Fibroblast of mammary gland (primary cell): ENCODE measurements at regions not wholly inside any gene's neighbourhood (a gene's known extent, or its start where the extent isn't known, plus 50 kb on each side); places are given as distances from the start of the nearest gene placed in this dataset.
A peak's percentile ranks its signal among the peaks of the same experiment; 100 is the strongest.
"Not testable (repeated sequence)": the region's sequence is repeated elsewhere in the genome, so short reads cannot be mapped to it uniquely, and the experiment has no call there.

Experiments
- DNase-seq: peaks from one replicate; pipeline ENCODE4 v3.0.0-alpha.2; 2010; ENCODE audit warnings: low read depth
- H3K4me3 ChIP-seq: 2 replicates; pipeline ENCODE4 v1.5.1; 2011; ENCODE audit warnings: low read depth, mild to moderate bottlenecking, low read length, moderate library complexity; ENCODE audit not compliant: control insufficient read depth
- TF ChIP-seq, protein P1 (sequence below): conservative IDR thresholded peaks from 2 replicates; pipeline ENCODE4 v1.5.1; 2011; ENCODE audit warnings: low read depth, low read length, inconsistent platforms; ENCODE audit not compliant: control insufficient read depth, insufficient read depth

DNA sequence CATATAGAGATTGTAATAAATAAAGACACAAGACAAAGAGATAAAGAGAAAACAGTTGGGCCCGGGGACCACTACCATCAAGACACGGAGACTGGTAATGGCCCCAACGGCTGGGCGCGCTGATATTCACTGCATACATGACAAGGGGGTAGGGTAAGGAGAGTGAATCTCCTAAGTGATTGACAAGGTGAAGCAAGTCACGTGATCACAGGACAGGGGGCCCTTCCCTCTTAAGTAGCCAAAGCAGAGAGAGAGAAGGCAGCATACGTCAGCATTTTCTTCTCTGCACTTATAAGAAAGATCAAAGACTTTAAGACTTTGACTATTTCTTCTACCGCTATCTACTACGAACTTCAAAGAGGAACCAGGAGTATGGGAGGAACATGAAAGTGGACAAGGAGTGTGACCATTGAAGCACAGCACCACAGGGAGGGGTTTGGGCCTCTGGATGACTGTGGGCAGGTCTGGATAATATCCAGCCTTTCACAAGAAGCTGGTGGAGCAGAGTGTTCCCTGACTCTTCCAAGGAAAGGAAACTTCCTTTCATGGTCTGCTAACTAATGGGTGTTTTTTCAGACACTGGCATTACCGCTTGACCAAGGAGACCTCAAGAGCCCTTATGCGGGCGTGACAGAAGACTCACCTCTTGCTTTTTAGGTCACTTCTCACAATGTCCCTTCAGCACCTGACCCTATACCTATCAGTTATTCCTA, 75.6 kb downstream of the MRPL39 start:
- DNase-seq, H3K4me3 ChIP-seq: not testable (repeated sequence)

DNA sequence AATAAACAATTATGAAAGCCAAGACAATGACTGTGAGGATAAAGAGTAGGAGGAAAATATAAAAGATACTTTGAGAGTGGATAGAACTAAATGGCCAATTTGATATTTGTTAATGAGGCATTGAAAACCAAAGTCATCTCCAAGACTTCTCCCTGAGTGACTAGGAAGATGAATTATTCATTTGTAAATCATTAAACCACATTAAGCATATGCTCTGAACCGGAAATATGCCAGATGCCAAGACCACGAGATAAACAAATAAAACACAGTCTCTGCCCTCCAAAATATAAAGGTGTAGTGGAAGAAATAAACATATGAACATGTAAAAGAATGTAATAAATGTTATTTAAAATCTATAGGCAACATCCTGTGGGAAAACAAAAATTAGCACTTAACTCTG, 78.8 kb downstream of the MRPL39 start:
- TF ChIP-seq, protein P1, sequence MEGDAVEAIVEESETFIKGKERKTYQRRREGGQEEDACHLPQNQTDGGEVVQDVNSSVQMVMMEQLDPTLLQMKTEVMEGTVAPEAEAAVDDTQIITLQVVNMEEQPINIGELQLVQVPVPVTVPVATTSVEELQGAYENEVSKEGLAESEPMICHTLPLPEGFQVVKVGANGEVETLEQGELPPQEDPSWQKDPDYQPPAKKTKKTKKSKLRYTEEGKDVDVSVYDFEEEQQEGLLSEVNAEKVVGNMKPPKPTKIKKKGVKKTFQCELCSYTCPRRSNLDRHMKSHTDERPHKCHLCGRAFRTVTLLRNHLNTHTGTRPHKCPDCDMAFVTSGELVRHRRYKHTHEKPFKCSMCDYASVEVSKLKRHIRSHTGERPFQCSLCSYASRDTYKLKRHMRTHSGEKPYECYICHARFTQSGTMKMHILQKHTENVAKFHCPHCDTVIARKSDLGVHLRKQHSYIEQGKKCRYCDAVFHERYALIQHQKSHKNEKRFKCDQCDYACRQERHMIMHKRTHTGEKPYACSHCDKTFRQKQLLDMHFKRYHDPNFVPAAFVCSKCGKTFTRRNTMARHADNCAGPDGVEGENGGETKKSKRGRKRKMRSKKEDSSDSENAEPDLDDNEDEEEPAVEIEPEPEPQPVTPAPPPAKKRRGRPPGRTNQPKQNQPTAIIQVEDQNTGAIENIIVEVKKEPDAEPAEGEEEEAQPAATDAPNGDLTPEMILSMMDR = no peak
- no peak for DNase-seq
- H3K4me3 ChIP-seq = no peak overlapping the region

DNA sequence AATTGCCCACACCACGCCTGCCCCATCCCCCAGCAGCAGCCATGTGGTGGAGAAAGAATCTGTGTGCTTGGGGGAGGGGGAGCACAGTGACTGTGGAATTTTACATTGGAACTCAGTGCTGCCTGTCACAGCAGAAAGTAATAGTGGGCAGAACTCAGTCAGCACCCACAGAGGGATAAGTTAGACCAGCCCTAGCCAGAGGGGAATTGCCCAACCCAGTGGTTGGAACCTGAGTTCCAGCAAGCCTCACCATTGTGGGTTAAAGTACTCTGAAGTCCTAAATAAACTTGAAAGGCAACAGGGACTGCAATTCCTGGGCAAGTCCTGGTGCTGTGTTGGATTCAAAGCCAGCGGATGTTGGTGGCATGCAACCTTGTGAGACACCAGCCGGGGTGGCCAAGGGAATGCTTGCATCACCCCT, 88.8 kb downstream of the MRPL39 start:
- TF ChIP-seq, protein P1 = no peak
- no peak overlapping the region for H3K4me3 ChIP-seq
- DNase-seq = no peak

DNA sequence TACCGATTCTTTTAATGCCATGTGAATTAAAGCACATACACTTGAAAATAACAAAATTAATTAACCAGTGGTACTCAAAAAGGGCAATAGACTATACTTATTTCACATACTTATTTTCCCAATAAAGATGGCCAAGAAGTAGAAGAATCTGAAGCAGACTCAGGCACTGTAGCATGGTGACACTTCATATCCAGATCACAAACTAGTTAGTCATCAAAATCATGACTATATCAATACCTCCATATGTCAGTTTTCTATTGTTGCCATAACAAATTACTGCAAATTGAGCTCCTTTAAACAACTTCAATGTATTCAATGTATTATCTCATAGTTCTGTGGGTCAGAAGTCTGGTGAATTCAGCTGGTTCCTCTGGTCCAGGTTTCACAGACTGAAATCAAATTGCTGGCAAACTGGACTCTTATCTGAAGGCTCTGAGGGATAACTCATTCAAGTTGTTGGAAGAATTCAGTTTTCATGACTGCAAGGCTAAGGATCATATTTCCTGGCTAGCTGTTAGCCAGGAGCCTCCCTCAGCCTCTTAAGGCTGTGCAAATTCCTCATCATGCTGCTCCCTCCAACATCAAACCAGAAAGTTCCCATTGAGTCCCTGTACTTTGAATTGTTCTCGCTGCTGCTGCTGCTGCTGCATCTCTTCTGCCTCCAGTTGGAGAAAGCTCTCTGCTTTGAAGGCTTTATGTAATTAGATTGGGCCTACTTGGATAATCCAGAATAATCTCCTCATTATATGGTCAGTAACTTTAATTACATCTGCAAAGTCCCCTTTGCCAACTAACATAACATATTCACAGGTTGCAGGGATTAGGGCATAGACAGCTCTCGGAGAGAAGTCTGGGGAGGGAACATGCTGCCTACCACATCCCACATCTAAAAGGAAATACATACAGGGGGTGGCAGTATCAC, 91.5 kb downstream of the MRPL39 start:
- no peak overlapping the region for H3K4me3 ChIP-seq
- peak; percentile 38 for DNase-seq
- TF ChIP-seq, protein P1 = no peak

DNA sequence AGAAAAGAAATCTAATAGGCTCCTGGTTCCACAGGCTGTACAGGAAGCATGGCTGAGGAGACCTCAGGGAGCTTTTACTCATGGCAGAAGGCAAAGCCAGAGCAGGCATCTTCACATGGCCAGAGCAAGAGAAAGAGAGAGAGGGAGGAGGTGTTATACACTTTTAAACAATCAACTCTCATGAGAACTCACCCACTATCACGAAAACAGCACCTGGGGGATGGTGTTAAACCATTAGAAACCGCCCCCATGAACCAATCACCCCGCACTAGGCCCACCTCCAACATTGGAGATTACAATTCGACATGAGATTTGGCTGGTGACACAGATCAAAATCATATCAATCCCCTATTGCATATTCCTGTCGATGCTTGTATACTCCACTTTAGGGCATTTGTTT, 93.5 kb downstream of the MRPL39 start:
- TF ChIP-seq, protein P1 = no peak
- DNase-seq = no peak
- H3K4me3 ChIP-seq = no peak overlapping the region

DNA sequence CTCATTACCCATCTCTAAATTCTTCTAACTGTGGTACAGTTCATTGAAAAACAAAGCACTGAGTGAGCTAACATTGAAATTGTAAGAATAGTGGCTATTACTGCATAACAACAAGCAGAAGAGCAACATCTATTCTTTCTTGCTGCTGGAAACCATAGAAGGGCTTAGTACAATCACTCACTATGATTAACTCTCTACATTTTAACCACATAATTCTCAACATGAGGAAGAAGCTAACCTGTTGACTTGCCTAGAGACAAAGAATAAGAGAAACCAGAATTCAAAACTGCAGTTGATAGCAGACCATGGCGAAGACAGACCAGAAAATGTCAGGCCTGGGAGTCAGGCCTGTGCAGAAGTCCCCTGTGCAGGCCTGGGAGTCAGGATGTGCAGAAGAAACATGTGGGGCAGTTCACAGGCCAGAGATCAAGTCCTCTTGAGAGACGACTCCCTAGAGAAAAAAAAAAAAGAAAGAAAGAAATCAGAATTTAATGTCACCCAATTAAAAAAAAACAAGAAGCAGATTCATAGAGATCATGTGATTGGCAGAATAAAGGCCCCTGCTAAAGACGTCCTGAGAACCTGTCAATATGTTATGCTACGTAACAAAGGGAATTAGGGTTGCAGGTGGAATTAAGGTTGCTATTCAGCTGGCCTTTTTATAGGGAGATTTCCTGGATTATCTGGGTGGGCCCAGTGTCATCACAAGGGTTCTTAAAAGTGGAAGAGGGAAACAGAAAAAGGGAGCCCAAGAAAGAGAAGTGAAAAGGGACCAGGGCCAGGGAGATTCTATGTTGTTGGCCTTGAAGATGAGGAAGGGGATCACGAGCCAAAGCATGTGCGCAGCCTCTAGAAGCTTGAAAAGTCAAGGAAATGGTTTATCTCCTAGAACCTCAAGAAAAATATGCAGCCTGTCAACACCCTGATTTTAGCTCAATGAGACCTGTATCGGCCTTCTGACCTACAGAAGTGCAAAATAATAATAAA, 94.9 kb downstream of the MRPL39 start:
- H3K4me3 ChIP-seq = no peak overlapping the region
- TF ChIP-seq, protein P1 = no peak
- DNase-seq = no peak

DNA sequence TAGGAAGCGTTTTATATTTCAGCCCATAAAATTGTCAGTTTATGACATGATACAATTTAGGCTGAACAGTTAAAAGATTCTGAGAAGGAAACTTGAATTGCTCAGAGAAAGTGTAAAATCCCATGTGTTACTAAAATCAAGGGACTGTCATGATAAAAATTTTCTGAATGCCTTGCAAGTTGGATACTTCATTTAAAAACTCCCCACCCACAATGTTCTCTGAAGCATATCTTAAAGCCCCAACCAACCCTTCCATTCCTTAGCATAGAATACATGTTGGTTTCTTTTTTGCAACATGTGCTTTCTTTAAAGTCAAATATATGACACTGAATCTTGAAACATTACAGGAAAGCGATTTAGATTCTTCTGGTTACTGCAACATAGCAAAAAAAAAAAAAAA, 97.4 kb downstream of the MRPL39 start:
- no peak for DNase-seq
- H3K4me3 ChIP-seq = no peak overlapping the region
- TF ChIP-seq, protein P1 = no peak
